ENCODE measurements at regions not wholly inside any gene's neighbourhood (a gene's known extent, or its start where the extent isn't known, plus 50 kb on each side); places are given as distances from the start of the nearest gene placed in this dataset.
"Not testable (repeated sequence)": the region's sequence is repeated elsewhere in the genome, so short reads cannot be mapped to it uniquely, and the experiment has no call there.

DNA sequence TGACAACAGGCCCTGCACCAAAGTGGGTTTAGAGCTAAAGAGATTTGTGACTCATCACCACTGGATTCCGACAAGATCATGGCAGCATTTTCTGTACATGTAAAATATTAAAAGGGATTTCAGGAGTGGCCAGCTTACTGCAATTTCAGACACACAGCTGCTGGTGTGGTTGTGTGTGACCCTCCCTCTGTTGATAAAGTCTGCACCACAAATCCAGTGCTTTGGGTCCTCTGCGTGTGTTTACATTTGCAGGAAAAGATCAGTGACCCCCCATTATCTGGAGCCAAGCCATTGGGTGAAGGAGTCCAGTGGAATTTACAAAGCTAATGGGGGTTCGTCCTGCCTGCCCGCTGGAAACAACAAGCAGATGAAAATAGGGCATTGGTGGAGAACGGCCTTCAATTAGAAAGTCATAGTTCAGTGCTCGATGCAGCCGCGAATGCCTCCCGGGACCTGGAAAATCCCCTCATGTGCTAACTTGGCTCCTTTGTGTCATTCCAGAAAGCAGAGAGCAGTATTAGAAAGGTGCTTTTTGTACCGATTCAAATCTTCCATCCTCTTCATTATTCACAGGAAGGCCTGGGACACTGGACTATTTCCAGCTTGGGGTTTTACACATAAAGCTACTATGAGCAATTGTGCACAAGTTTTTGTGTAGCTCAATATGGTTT lies 188.5 kb upstream of the TMEM132C start:
- DNase-seq (ENCODE audit: extremely low read depth in 1 of 2, low read depth in 1 of 2): no peak

DNA sequence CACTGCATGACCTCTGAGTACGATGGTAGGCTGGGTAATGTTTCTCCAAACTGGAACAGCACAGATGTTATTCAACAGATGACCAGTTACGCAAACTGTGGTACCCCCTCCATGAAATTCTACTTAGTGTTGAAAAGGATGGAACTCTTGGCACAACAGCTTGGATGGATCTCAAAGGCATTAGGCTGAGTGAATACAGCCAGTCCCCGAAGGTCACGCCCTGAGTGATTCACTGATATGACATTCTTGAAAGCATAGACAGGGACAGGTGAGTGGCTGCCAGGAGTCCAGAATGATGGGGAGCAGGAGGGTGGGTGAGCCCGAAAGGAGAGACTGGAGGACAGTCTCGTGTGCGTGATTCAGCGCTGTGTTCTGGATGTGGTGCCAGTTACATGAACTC lies 187.5 kb upstream of the TMEM132C start:
- no peak for DNase-seq (ENCODE audit: extremely low read depth in 1 of 2, low read depth in 1 of 2)

GRCh38 chr12:128083132-128083729 lies 183.7 kb upstream of the TMEM132C start:
- no peak for DNase-seq (ENCODE audit: extremely low read depth in 1 of 2, low read depth in 1 of 2)

- DNase-seq (ENCODE audit: extremely low read depth in 1 of 2, low read depth in 1 of 2): no peak
These were observed 178.0 kb upstream of the TMEM132C start for GRCh38 chr12:128088926-128089325.

- DNase-seq (ENCODE audit: extremely low read depth in 1 of 2, low read depth in 1 of 2): no peak
These were observed 177.0 kb upstream of the TMEM132C start for GRCh38 chr12:128089961-128090360.

DNA sequence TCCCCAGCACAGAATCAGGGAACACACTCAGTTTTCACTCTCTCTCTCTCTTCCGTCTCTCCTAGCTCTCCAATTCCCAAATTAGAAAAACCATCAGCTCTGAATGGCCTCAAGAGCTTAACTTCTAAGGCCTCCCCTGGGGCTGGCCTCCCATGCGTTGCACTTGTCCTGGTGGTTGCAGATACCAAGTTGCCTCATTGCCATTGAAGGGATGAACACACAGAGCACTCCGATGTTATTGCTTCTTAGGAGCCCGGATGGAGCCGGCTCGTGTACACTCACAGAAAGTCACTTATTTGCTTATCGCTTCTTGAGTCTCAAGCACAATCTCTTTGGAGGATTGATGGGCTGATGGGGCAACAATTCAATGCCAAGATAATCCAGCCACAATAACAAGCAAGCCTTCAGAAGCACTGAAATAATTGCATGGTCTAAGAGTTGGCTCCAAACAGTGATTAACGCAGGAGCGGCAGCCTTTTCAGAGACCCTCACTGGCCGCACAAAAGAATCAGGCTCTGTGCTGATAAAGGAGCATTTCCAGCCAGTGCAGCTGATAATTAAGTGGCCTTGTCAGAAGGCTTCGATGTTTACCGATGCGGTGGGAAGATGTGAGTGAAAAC lies 175.8 kb upstream of the TMEM132C start:
- DNase-seq (ENCODE audit: extremely low read depth in 1 of 2, low read depth in 1 of 2): no peak

DNA sequence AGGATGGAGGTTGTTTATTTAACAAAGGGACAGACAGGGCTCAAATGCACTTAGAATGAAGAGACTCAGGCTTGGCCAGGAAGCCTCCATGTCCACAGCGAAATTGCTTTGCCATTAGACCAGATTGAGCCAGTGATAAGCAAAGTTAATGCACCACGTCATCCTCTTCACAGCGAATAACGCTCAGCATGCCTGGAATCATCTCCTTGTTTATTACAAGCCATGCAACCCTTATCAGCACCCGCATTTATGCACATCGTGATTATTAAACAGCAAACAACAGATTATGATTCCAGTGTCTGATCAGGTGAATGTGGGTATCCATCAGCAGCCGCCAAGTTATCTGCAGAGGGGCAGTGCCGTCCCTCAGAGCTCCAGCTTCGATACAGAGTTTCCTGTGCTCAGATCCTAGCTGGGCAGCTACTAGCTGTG lies 175.0 kb upstream of the TMEM132C start:
- DNase-seq (ENCODE audit: extremely low read depth in 1 of 2, low read depth in 1 of 2): no peak

- no peak for DNase-seq (ENCODE audit: extremely low read depth in 1 of 2, low read depth in 1 of 2)
These were observed 168.2 kb upstream of the TMEM132C start for GRCh38 chr12:128098730-128099129.

DNA sequence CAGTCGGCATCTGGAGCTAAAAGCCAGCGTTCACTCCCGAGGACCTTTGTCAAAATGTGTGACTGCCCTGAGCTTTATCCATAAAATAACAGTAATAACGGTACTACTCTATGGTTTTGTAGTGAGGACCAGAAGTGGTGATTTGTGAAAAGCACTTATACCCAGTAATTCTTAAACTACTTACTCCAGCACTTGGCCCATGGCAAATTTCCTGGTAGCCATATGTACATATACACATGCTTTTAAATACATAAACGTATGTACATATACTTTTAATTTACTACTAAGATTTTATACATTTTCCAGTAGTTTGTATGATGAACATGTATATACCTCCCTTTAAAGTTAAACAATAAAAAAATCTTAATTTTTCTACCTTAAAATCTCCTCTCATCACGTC lies 163.8 kb upstream of the TMEM132C start:
- DNase-seq (ENCODE audit: extremely low read depth in 1 of 2, low read depth in 1 of 2): no peak

GRCh38 chr12:128109236-128109635 lies 157.7 kb upstream of the TMEM132C start:
- no peak for DNase-seq (ENCODE audit: extremely low read depth in 1 of 2, low read depth in 1 of 2)

DNA sequence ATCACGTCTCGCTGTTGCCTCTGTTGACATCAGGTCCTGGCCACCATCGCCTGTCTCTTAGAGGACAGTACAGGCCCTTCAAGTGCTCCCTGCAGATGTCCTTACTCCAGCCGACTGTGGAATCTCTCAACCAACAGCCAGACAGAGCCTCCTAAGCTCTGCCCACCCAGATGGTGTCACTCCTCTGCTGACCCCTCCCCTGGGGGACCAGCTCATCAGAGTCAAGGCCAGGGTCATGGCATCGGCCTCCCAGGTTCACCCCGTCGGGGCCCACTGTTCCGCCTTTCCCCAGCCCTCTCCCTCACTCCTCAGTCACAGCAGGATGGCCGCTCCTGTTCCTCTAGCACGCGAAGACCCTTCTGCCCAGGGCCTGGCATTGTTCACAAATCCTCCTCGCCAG lies 157.3 kb upstream of the TMEM132C start:
- no peak for DNase-seq (ENCODE audit: extremely low read depth in 1 of 2, low read depth in 1 of 2)

GRCh38 chr12:128111333-128111732 lies 155.6 kb upstream of the TMEM132C start:
- DNase-seq (ENCODE audit: extremely low read depth in 1 of 2, low read depth in 1 of 2): no peak

DNA sequence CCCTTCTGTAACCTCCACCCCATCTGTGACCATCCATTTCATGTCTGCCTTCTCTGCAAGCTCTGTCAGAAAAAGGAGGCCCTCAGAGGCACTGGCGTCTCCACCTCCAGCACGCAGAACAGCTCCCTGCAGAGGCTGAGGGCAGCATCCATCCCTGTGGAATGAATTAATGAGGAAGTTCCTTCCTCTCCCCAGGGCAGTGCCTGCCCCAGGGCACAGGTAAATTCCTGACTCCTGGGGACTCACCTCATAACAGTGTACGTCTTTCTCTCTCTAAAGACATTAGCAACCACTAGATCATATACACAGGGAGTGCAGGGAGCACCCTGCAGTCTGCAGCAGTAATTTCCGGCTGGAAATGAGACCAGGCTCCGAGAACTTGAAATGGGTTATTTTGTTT lies 155.0 kb upstream of the TMEM132C start:
- no peak for DNase-seq (ENCODE audit: extremely low read depth in 1 of 2, low read depth in 1 of 2)

DNA sequence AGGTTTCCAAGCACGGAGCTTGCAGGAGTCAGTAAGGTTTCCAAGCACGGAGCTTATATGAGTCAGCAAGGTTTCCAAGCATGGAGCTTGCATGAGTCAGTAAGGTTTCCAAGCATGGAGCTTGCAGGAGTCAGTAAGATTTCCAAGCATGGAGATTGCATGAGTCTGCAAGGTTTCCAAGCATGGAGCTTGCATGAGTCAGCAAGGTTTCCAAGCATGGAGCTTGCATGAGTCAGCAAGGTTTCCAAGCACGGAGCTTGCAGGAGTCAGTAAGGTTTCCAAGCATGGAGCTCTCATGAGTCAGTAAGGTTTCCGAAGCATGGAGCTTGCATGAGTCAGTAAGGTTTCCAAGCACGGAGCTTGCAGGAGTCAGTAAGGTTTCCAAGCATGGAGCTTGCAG lies 153.7 kb upstream of the TMEM132C start:
- not testable (repeated sequence) for DNase-seq (ENCODE audit: extremely low read depth in 1 of 2, low read depth in 1 of 2)

GRCh38 chr12:128114485-128114884 lies 152.5 kb upstream of the TMEM132C start:
- DNase-seq (ENCODE audit: extremely low read depth in 1 of 2, low read depth in 1 of 2): no peak

- DNase-seq (ENCODE audit: extremely low read depth in 1 of 2, low read depth in 1 of 2): no peak
These were observed 150.4 kb upstream of the TMEM132C start for GRCh38 chr12:128116537-128116936.

GRCh38 chr12:128120035-128120434 lies 146.9 kb upstream of the TMEM132C start:
- DNase-seq (ENCODE audit: extremely low read depth in 1 of 2, low read depth in 1 of 2): no peak

- no peak for DNase-seq (ENCODE audit: extremely low read depth in 1 of 2, low read depth in 1 of 2)
These were observed 145.5 kb upstream of the TMEM132C start for GRCh38 chr12:128121424-128121823.

DNA sequence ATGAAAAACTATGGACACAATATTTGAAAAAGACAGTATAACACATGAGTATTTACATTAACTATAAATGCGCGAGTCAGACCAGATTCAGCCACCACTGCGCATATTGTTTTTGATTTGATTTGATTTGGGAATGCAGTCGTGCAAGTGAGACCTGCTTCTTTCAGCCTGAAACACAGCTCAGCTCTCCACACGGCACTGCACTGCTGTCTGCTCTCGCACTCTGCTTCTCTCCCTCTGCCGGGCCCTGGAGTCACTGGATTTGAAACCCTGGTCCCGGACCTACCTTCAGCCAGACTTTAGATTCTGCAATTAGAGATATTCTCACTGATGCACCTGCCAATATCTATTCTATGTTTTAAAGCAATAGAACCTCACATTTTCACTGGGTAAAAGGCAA lies 143.9 kb upstream of the TMEM132C start:
- DNase-seq (ENCODE audit: extremely low read depth in 1 of 2, low read depth in 1 of 2): no peak

GRCh38 chr12:128131955-128132354 lies 135.0 kb upstream of the TMEM132C start:
- no peak for DNase-seq (ENCODE audit: extremely low read depth in 1 of 2, low read depth in 1 of 2)

GRCh38 chr12:128133321-128134073 lies 133.5 kb upstream of the TMEM132C start:
- DNase-seq (ENCODE audit: extremely low read depth in 1 of 2, low read depth in 1 of 2): no peak

GRCh38 chr12:128137140-128137539 lies 129.8 kb upstream of the TMEM132C start:
- DNase-seq (ENCODE audit: extremely low read depth in 1 of 2, low read depth in 1 of 2): no peak

All from activated CD8-positive, alpha-beta memory T cell treated with anti-CD3 and anti-CD28 coated beads for 1 hour (primary cell).